ENCODE measurements at regions not wholly inside any gene's neighbourhood (a gene's known extent, or its start where the extent isn't known, plus 50 kb on each side); places are given as distances from the start of the nearest gene placed in this dataset.
"Not testable (repeated sequence)": the region's sequence is repeated elsewhere in the genome, so short reads cannot be mapped to it uniquely, and the experiment has no call there.

DNA sequence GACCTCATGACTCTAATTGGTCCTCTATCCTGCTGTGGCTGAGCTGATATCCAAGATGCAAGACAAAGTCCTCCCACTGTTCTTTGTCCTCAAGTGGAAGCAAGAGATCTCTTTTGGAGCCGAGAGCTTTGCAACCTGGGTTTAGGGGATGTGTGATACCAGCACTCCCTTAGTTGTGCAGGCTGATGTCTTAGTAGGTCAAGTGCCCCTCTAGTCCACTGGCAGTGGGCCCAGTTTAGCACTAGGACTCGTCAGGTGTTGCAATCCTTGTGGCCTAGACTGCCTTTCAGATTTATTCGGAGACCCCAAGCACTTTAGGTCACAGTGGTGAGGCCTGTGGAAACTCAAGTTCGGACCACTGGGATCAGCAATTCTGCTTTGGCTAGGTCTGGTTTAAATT, 64.0 kb downstream of the GPRASP3 start:
- DNase-seq = no peak
- WGBS, 2 donors = 70 to 73% methylated on average over 4 of the region's 4 CpGs
- intact Hi-C loops (cut with DNase I) = no loop called here
- Histone ChIP-seq H3K27me3 (no peaks in the 10 kb centered on the region), H3K36me3 (peaks cover 0 to under 1% (median 0%) of the 10 kb centered on the region in 9 donors), H3K9me3 (peaks cover 0 to 8% (median 0%) of the 10 kb centered on the region in 11 donors), H3K4me3 (no peak overlapping the region), H3K4me1 (no peaks in the 10 kb centered on the region), H3K27ac (no peak overlapping the region)
- ATAC-seq = no peak
- TF ChIP-seq, protein P1, sequence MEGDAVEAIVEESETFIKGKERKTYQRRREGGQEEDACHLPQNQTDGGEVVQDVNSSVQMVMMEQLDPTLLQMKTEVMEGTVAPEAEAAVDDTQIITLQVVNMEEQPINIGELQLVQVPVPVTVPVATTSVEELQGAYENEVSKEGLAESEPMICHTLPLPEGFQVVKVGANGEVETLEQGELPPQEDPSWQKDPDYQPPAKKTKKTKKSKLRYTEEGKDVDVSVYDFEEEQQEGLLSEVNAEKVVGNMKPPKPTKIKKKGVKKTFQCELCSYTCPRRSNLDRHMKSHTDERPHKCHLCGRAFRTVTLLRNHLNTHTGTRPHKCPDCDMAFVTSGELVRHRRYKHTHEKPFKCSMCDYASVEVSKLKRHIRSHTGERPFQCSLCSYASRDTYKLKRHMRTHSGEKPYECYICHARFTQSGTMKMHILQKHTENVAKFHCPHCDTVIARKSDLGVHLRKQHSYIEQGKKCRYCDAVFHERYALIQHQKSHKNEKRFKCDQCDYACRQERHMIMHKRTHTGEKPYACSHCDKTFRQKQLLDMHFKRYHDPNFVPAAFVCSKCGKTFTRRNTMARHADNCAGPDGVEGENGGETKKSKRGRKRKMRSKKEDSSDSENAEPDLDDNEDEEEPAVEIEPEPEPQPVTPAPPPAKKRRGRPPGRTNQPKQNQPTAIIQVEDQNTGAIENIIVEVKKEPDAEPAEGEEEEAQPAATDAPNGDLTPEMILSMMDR (IDR thresholded peaks at IDR 0.05) = no peak

DNA sequence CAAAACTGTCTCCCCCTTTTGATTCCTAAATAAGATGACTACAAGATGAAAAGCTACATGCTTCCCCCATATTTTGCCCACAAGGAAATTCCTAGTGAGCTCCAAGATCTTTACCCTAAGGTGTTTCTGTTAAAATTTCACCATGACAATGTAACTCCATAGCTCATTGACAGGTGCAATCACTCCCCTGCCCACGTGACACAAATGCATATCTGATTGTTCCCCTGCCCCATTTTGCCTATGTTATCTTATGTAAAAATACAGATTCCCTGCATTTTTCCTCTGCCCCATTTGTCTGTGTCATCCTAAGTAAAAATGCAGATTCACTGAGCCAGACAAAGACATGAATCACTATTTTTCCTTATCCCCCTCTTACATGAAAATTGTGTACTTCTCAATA, 66.7 kb downstream of the GPRASP3 start:
- DNase-seq = no peak
- intact Hi-C loops (cut with DNase I) = no loop called here
- 32 to 50% methylated on average over 1 of the region's 1 CpG for WGBS, 2 donors
- H3K9me3 ChIP-seq = peaks cover 0 to 27% (median 4%) of the 10 kb centered on the region in 11 donors
- no peak overlapping the region for H3K4me3 ChIP-seq
- H3K27ac ChIP-seq = no peak overlapping the region
- peaks cover 0 to 4% (median 0%) of the 10 kb centered on the region in 9 donors for H3K36me3 ChIP-seq
- H3K27me3 ChIP-seq = no peaks in the 10 kb centered on the region
- H3K4me1 ChIP-seq = no peaks in the 10 kb centered on the region
- ATAC-seq = no peak
- TF ChIP-seq, protein P1 (IDR thresholded peaks at IDR 0.05) = no peak

DNA sequence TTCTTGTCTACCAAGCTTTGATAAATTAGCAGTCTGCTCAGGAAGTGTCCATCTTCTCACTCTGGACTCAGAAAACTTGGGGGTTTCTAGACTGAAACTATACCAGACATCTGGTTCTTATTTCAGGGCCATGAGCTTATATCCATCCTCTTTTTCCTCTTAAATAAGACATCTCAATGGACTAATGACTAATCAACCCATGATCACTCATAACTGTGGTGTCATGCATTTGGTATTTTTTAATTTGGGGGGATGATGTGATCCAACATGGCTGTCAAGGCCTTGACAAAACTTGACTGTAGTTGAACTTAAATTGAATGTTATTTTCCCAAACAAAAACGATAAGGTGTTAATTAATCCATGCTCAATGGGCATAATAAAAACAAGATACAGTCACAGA, 87.8 kb downstream of the GPRASP3 start:
- intact Hi-C loops (cut with DNase I) = no loop called here

DNA sequence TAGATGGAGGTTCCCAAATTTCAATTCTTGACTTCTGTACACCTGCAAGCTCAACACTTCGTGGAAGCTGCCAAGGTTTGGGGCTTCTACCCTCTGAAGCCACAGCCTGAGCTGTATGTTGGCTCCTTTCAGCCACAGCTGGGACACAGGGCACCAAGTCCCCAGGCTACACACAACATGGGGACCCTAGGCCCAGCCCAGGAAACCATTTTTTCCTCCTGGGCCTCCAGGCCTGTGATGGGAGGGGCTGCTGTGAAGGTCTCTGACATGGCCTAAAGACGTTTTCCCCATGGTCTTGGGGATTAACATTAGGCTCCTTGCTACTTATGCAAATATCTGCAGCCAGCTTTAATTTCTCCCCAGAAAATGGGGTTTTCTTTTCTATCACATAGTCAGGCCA, 97.7 kb downstream of the GPRASP3 start:
- DNase-seq; ATAC-seq; intact Hi-C loops (cut with DNase I); H3K4me1 ChIP-seq; H3K36me3 ChIP-seq; H3K27me3 ChIP-seq; H3K4me3 ChIP-seq; H3K27ac ChIP-seq: not testable (repeated sequence)
- WGBS, 2 donors = 95 to 96% methylated on average over 2 of the region's 2 CpGs
- H3K9me3 ChIP-seq = peaks cover 0 to 14% (median 0%) of the 10 kb centered on the region in 11 donors

More for the DNA sequence above, 87.8 kb downstream of the GPRASP3 start:
- no peak overlapping the region for H3K4me3 ChIP-seq
- ATAC-seq (no peak), DNase-seq (no peak)
- peaks cover 0 to 5% (median 0%) of the 10 kb centered on the region in 7 donors for H3K27me3 ChIP-seq
- WGBS, 2 donors = 97 to 100% methylated on average over 1 of the region's 1 CpG
- no peaks in the 10 kb centered on the region for H3K4me1 ChIP-seq
- TF ChIP-seq, protein P1 (IDR thresholded peaks at IDR 0.05) = no peak
- H3K9me3 ChIP-seq = no peaks in the 10 kb centered on the region
- H3K27ac ChIP-seq = no peak overlapping the region
- H3K36me3 ChIP-seq = no peaks in the 10 kb centered on the region

DNA sequence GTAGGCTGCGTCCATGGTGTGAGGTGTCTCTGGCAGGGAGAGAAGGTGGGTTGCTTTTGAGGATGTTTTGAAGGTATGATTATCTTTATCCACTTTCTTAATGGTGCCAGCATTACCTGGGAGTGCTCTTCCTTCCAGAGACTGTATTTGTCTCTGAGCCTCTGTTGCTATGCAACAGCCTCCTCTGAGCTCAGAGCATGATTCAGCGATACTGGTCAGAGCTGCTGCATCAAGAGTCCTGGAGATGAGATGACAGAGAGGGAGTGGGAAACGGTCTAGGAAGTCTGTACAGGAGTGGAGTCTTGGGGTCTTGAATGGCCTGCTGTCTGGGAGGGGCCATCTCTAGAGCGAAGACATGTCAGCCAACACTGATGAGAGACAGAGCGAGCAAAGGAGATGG, 104.4 kb upstream of the RAB40AL start:
- peaks cover 0 to 6% (median 0%) of the 10 kb centered on the region in 9 donors for H3K36me3 ChIP-seq
- no peaks in the 10 kb centered on the region for H3K9me3 ChIP-seq
- 73 to 77% methylated on average over 5 of the region's 5 CpGs for WGBS, 2 donors
- H3K27ac ChIP-seq = no peak overlapping the region
- TF ChIP-seq, protein P1 (IDR thresholded peaks at IDR 0.05) = no peak
- DNase-seq (no peak), ATAC-seq (peak in 1 of 8 donors; percentile 55)
- H3K27me3 ChIP-seq = peaks cover 0 to 5% (median 0%) of the 10 kb centered on the region in 7 donors
- H3K4me3 ChIP-seq = no peak overlapping the region
- no peaks in the 10 kb centered on the region for H3K4me1 ChIP-seq
- intact Hi-C loops (cut with DNase I) = no loop called here

Measured in heart right ventricle (tissue), 16 donors.